Inflammatory macrophage (primary cell): ENCODE measurements at regions not wholly inside any gene's neighbourhood (a gene's known extent, or its start where the extent isn't known, plus 50 kb on each side); places are given as distances from the start of the nearest gene placed in this dataset.
"Not testable (repeated sequence)": the region's sequence is repeated elsewhere in the genome, so short reads cannot be mapped to it uniquely, and the experiment has no call there.

Experiments used
- DNase-seq, 2 donors: peaks; one replicate each; pipeline ENCODE4 v3.0.0-alpha.2; 2020 to 2022

- no peak for DNase-seq
Measured at GRCh38 chr3:137641879-137642704, 122.0 kb upstream of the SOX14 start.

GRCh38 chr3:137642831-137643230, 121.3 kb upstream of the SOX14 start:
- no peak for DNase-seq

DNA sequence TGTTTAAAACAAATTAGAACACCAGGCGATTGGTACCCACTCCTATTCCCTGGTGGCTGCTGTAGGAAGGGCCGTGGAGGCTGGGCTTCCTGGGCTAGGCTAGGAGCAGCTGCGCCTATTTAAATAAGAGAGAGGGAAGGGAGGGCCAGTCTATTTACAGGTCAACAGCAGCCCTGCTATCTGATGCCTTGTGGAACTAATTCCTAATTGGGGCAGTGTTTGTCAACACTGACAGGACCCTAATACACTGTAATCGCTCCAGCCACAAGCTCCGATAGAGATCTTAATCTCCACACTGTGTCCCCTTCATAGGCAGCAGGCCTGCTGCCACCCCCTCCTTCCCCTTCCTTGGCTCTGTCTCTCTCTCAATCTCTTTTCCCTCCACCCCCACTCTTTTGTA, 116.9 kb upstream of the SOX14 start:
- no peak for DNase-seq

- no peak for DNase-seq
Measured at GRCh38 chr3:137669519-137670060, 94.5 kb upstream of the SOX14 start.

- DNase-seq, result no peak
Measured at GRCh38 chr3:137687181-137687879, 76.8 kb upstream of the SOX14 start.

- DNase-seq, result peak in 1 of 2 donors; percentile 14
Measured at GRCh38 chr3:137692803-137693431, 71.2 kb upstream of the SOX14 start.

DNA sequence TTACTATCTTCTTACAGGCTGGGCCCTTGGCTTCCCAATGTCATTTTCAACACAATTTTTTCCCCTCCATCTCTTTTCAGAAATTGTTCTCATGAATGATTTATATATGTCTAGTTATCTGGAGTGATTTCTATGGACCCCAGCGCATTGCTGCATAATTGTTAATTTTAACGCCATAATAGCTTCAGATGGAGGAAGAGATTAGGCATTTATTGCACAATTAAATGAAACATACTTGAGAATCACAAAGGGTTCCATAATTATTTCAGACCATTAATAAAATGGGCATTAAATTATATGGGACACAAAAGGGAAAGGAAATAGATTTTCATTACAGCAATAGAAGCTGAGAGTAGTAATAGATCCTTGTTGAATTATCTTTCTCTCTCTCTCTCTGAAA, 70.3 kb upstream of the SOX14 start:
- no peak for DNase-seq

DNA sequence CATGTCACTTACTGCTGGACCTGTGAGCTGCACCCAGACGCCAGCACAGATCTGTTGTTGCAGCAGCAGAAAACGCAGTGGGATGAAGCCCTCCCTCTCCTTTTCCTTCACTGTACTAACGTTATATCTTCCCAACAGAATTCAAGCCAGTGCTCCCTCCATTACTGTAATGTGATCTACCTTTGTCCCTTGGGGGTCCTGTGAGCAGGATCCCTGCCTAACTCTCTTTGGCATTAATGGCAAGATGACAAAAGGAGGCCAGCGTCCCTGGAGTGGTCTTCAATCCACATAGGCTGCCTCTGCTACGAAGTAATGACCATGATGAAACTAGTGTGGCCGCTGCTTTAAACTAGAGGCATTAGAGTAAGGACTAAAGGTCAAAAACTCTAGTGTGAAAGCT, 69.3 kb upstream of the SOX14 start:
- no peak for DNase-seq

- DNase-seq, result no peak
Measured at GRCh38 chr3:137695351-137695750, 68.8 kb upstream of the SOX14 start.

DNA sequence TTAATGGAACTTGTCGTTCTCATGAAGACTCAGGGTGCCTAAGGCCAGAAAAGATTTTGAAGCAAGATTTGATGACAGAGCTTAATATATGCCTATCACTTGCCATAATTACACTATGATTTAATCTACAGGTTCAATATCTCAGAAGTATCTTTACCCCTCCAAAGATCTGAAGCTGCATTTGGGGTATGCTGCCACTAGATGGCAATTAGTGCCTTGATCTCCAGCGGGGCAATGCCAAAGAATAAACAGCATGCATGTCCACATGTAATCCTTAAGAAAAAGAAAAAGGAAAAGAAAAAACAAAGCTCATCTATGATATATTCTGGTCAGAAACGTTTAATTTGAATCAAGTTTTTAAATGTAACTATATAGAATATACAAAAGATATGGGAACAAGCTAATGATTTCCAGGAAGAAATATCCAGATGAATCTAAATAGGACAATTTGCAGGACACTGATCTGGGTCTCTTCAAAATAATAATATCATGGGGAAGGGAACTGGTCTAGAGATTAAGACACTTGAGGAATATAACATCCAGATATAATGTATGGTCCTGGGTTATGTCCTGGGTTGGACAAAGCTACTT, 55.0 kb upstream of the SOX14 start:
- peak; percentile 3 to 8 for DNase-seq

- DNase-seq, result not testable (repeated sequence)
Measured at GRCh38 chr3:137713965-137714364, 50.1 kb upstream of the SOX14 start.
